ENCODE measurements at regions not wholly inside any gene's neighbourhood (a gene's known extent, or its start where the extent isn't known, plus 50 kb on each side); places are given as distances from the start of the nearest gene placed in this dataset.

DNA sequence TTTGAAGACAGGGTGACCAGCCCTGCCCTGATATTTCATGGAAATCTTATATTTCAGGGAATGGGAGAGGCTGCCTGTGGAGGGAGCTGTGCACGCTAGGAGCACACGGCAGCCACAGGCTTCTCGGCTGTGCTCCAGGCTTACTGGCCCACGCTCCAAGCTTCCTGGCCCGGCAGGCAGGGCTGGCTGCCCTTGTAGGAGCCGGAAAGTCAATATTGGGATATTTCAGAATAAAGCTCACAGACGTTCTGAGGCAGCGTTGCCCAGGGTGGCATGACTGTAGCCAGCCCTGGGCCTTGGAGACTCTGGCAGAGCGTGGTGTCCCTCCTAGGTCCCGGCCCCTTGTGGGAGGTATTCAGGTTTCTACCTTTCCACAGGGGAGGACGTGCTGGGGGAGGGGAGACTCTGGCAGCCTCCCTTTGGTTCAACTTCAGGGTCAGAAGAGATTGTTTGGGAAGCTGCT is 95.6 kb downstream of the NPIPB11 start (continued):
- TF ChIP-seq MTA1 (CRISPR knock-in tag; IDR thresholded peaks at IDR 0.05; ENCODE audit: borderline replicate concordance) = no peak
- TF ChIP-seq CEBPG (CRISPR knock-in tag; IDR thresholded peaks at IDR 0.05) = no peak
- peak; percentile 37; the same call in 1 of the 2 replicates for TF ChIP-seq ZBTB38 (CRISPR knock-in tag; IDR thresholded peaks at IDR 0.05)
- TF ChIP-seq, protein P1, sequence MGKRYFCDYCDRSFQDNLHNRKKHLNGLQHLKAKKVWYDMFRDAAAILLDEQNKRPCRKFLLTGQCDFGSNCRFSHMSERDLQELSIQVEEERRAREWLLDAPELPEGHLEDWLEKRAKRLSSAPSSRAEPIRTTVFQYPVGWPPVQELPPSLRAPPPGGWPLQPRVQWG (CRISPR knock-in tag; IDR thresholded peaks at IDR 0.05; ENCODE audit: borderline replicate concordance, low read depth) = no peak
- TF ChIP-seq SALL2 (CRISPR knock-in tag; IDR thresholded peaks at IDR 0.05) = no peak
- TF ChIP-seq, protein P2, sequence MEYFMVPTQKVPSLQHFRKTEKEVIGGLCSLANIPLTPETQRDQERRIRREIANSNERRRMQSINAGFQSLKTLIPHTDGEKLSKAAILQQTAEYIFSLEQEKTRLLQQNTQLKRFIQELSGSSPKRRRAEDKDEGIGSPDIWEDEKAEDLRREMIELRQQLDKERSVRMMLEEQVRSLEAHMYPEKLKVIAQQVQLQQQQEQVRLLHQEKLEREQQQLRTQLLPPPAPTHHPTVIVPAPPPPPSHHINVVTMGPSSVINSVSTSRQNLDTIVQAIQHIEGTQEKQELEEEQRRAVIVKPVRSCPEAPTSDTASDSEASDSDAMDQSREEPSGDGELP (IDR thresholded peaks at IDR 0.05; ENCODE audit: borderline replicate concordance, low read depth) = no peak
- 0 out of 2 replicates have a peak, but pooled peaks have one; percentile 15 for TF ChIP-seq ZMYM3 (CRISPR knock-in tag; IDR thresholded peaks at IDR 0.05)
- no peak for TF ChIP-seq RXRB (CRISPR knock-in tag; IDR thresholded peaks at IDR 0.05; ENCODE audit: borderline replicate concordance)
- TF ChIP-seq, protein P3, sequence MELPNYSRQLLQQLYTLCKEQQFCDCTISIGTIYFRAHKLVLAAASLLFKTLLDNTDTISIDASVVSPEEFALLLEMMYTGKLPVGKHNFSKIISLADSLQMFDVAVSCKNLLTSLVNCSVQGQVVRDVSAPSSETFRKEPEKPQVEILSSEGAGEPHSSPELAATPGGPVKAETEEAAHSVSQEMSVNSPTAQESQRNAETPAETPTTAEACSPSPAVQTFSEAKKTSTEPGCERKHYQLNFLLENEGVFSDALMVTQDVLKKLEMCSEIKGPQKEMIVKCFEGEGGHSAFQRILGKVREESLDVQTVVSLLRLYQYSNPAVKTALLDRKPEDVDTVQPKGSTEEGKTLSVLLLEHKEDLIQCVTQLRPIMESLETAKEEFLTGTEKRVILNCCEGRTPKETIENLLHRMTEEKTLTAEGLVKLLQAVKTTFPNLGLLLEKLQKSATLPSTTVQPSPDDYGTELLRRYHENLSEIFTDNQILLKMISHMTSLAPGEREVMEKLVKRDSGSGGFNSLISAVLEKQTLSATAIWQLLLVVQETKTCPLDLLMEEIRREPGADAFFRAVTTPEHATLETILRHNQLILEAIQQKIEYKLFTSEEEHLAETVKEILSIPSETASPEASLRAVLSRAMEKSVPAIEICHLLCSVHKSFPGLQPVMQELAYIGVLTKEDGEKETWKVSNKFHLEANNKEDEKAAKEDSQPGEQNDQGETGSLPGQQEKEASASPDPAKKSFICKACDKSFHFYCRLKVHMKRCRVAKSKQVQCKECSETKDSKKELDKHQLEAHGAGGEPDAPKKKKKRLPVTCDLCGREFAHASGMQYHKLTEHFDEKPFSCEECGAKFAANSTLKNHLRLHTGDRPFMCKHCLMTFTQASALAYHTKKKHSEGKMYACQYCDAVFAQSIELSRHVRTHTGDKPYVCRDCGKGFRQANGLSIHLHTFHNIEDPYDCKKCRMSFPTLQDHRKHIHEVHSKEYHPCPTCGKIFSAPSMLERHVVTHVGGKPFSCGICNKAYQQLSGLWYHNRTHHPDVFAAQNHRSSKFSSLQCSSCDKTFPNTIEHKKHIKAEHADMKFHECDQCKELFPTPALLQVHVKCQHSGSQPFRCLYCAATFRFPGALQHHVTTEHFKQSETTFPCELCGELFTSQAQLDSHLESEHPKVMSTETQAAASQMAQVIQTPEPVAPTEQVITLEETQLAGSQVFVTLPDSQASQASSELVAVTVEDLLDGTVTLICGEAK (IDR thresholded peaks at IDR 0.05) = no peak
- TF ChIP-seq, protein P3 (CRISPR knock-in tag; IDR thresholded peaks at IDR 0.05) = no peak
- TF ChIP-seq ERF (CRISPR knock-in tag; IDR thresholded peaks at IDR 0.05) = no peak
- TF ChIP-seq, protein P4, sequence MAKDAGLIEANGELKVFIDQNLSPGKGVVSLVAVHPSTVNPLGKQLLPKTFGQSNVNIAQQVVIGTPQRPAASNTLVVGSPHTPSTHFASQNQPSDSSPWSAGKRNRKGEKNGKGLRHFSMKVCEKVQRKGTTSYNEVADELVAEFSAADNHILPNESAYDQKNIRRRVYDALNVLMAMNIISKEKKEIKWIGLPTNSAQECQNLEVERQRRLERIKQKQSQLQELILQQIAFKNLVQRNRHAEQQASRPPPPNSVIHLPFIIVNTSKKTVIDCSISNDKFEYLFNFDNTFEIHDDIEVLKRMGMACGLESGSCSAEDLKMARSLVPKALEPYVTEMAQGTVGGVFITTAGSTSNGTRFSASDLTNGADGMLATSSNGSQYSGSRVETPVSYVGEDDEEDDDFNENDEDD (CRISPR knock-in tag; IDR thresholded peaks at IDR 0.05; ENCODE audit: borderline replicate concordance) = no peak
- no peak for TF ChIP-seq ZNF790 (CRISPR knock-in tag; IDR thresholded peaks at IDR 0.05; ENCODE audit: borderline replicate concordance)
- peak; percentile 81 for TF ChIP-seq ZNF263 (CRISPR knock-in tag; IDR thresholded peaks at IDR 0.05)
- TF ChIP-seq CREM (IDR thresholded peaks at IDR 0.05) = no peak
- no peak for TF ChIP-seq CREM (CRISPR knock-in tag; IDR thresholded peaks at IDR 0.05)
- no peak for TF ChIP-seq SYNCRIP (IDR thresholded peaks at IDR 0.05; ENCODE audit: insufficient read depth, low read depth, low read length)
- TF ChIP-seq, protein P5, sequence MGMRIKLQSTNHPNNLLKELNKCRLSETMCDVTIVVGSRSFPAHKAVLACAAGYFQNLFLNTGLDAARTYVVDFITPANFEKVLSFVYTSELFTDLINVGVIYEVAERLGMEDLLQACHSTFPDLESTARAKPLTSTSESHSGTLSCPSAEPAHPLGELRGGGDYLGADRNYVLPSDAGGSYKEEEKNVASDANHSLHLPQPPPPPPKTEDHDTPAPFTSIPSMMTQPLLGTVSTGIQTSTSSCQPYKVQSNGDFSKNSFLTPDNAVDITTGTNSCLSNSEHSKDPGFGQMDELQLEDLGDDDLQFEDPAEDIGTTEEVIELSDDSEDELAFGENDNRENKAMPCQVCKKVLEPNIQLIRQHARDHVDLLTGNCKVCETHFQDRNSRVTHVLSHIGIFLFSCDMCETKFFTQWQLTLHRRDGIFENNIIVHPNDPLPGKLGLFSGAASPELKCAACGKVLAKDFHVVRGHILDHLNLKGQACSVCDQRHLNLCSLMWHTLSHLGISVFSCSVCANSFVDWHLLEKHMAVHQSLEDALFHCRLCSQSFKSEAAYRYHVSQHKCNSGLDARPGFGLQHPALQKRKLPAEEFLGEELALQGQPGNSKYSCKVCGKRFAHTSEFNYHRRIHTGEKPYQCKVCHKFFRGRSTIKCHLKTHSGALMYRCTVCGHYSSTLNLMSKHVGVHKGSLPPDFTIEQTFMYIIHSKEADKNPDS (CRISPR knock-in tag; IDR thresholded peaks at IDR 0.05) = no peak
- no peak for TF ChIP-seq WIZ (CRISPR knock-in tag; IDR thresholded peaks at IDR 0.05)

Data from HepG2 (cell line).